GM12878 (cell line): ENCODE measurements at regions not wholly inside any gene's neighbourhood (a gene's known extent, or its start where the extent isn't known, plus 50 kb on each side); places are given as distances from the start of the nearest gene placed in this dataset.

Experiments
- BMI1 ChIP-seq: fragments of 450-650 bp; IDR thresholded peaks from 2 replicates; pipeline ENCODE4 v1.6.1; 2016; ENCODE audit warnings: mild to moderate bottlenecking, moderate library complexity, borderline replicate concordance
- CTCF ChIP-seq, 3 experiments: IDR thresholded peaks in 2 of 3; conservative IDR thresholded peaks in 1 of 3; 2 replicates each; pipeline ENCODE4 v1.5.1; 2011; ENCODE audit warnings: low read depth in 3 of 3, low read length in 3 of 3, mild to moderate bottlenecking in 3 of 3, control low read depth in 2 of 3, moderate library complexity in 2 of 3, inconsistent platforms in 1 of 3, mixed read lengths in 1 of 3; ENCODE audit not compliant: control insufficient read depth in 2 of 3, insufficient read depth in 1 of 3; ENCODE audit errors: extremely low read depth in 1 of 3
- EZH2 ChIP-seq: IDR thresholded peaks from 2 replicates; pipeline ENCODE4 v1.6.1; 2012; ENCODE audit warnings: low read depth, mild to moderate bottlenecking, control low read depth, inconsistent platforms, low read length, borderline replicate concordance; ENCODE audit not compliant: control insufficient read depth
- KAT2A ChIP-seq: conservative IDR thresholded peaks from 2 replicates; pipeline ENCODE4 v1.6.1; 2011; ENCODE audit warnings: low read depth, low read length; ENCODE audit not compliant: control insufficient read depth
- NFYB ChIP-seq: IDR thresholded peaks from 2 replicates; pipeline ENCODE4 v1.6.1; 2011; ENCODE audit warnings: low read depth, mild to moderate bottlenecking, low read length, improper control_type of control experiment, moderate library complexity; ENCODE audit not compliant: insufficient read depth
- NRF1 ChIP-seq: conservative IDR thresholded peaks from 2 replicates; pipeline ENCODE4 v1.6.1; 2011; ENCODE audit warnings: mild to moderate bottlenecking, low read depth, low read length, improper control_type of control experiment
- POLR2A ChIP-seq: IDR thresholded peaks from 2 replicates; pipeline ENCODE4 v1.6.1; 2011; ENCODE audit warnings: low read depth, mild to moderate bottlenecking, low read length
- RAD51 ChIP-seq: fragments of 450-650 bp; IDR thresholded peaks from 2 replicates; pipeline ENCODE4 v1.6.1; 2016; ENCODE audit warnings: moderate library complexity, mild to moderate bottlenecking, inconsistent platforms
- SKIL ChIP-seq: fragments of 450-650 bp; IDR thresholded peaks from 2 replicates; pipeline ENCODE4 v1.6.1; 2017; ENCODE audit warnings: mild to moderate bottlenecking, low read depth, inconsistent platforms; ENCODE audit not compliant: poor library complexity, severe bottlenecking
- SP1 ChIP-seq: IDR thresholded peaks from one replicate; pipeline ENCODE4 v1.6.1; 2011; ENCODE audit warnings: low read depth, low read length
- TBL1XR1 ChIP-seq: IDR thresholded peaks from 2 replicates; pipeline ENCODE4 v1.6.1; 2012; ENCODE audit warnings: low read depth, low read length, improper control_type of control experiment
- TCF12 ChIP-seq: IDR thresholded peaks from 2 replicates; pipeline ENCODE4 v1.6.1; 2011; ENCODE audit warnings: low read depth, mild to moderate bottlenecking, low read length

GRCh38 chr2:96427917-96428316 is 77.2 kb downstream of the NEURL3 start:
- TF ChIP-seq RAD51: no peak
- no peak for TF ChIP-seq CTCF (IDR thresholded peaks at IDR 0.05 in 2 of 3, conservative IDR thresholded peaks at IDR 0.05 in 1 of 3; ENCODE audit: control insufficient read depth in 2 of 3, extremely low read depth in 1 of 3, insufficient read depth in 1 of 3, low read depth in 3 of 3, low read length in 3 of 3)
- no peak for TF ChIP-seq POLR2A
- no peak for TF ChIP-seq EZH2
- no peak for TF ChIP-seq BMI1
- no peak for TF ChIP-seq KAT2A
- TF ChIP-seq SKIL: no peak
- TF ChIP-seq TBL1XR1: no peak
- no peak for TF ChIP-seq NRF1
- no peak for TF ChIP-seq SP1
- no peak for TF ChIP-seq NFYB
- TF ChIP-seq TCF12: no peak
